K562 (cell line): ENCODE measurements at regions not wholly inside any gene's neighbourhood (a gene's known extent, or its start where the extent isn't known, plus 50 kb on each side); places are given as distances from the start of the nearest gene placed in this dataset.

Source experiments
- ARID1B ChIP-seq: fragments of 450-650 bp; IDR thresholded peaks from 2 replicates; pipeline ENCODE4 v1.6.1; 2016; ENCODE audit warnings: antibody characterized with exemption, mild to moderate bottlenecking, inconsistent platforms
- CBX1 ChIP-seq: sonication (generic); IDR thresholded peaks from 2 replicates; pipeline ENCODE4 v1.6.1; 2016; ENCODE audit warnings: antibody characterized with exemption, low read depth, mild to moderate bottlenecking
- ESRRA ChIP-seq: fragments of 450-650 bp; IDR thresholded peaks from 2 replicates; pipeline ENCODE4 v1.6.1; 2014; ENCODE audit warnings: low read depth, mild to moderate bottlenecking, moderate library complexity, borderline replicate concordance
- ETV5 ChIP-seq: sonication (generic); formaldehyde crosslinking; IDR thresholded peaks from 2 replicates; pipeline ENCODE4 v1.4.0; 2020; ENCODE audit warnings: low read depth, mild to moderate bottlenecking, missing genetic modification reagents
- HDGF ChIP-seq: fragments of 450-650 bp; IDR thresholded peaks from 2 replicates; pipeline ENCODE4 v1.6.1; 2016
- KDM5B ChIP-seq: fragments of 200-600 bp; sonication (generic); IDR thresholded peaks from 2 replicates; pipeline ENCODE4 v1.6.1; 2012; ENCODE audit warnings: low read depth, mild to moderate bottlenecking, moderate library complexity, low read length, control low read depth, inconsistent platforms; ENCODE audit not compliant: insufficient replicate concordance
- LARP7 ChIP-seq: fragments of 450-650 bp; IDR thresholded peaks from 2 replicates; pipeline ENCODE4 v1.6.1; 2016
- MAZ ChIP-seq, 2 experiments: fragments of 450-650 bp in 1 of 2; sonication (generic) in 1 of 2; formaldehyde crosslinking; IDR thresholded peaks in 1 of 2; conservative IDR thresholded peaks in 1 of 2; 2 replicates each; pipeline versions ENCODE4 v1.4.0 to v1.5.0; 2020; ENCODE audit warnings: mild to moderate bottlenecking in 1 of 2, missing genetic modification reagents in 1 of 2
- NFE2L1 ChIP-seq: fragments of 450-650 bp; IDR thresholded peaks from 2 replicates; pipeline ENCODE4 v1.6.1; 2016; ENCODE audit warnings: missing genetic modification characterization, low read depth, mild to moderate bottlenecking, missing compliant biosample characterization, moderate library complexity, borderline replicate concordance
- POLR3A ChIP-seq: IDR thresholded peaks from 2 replicates; pipeline ENCODE4 v1.6.1; 2011; ENCODE audit warnings: borderline replicate concordance, mild to moderate bottlenecking, moderate library complexity; ENCODE audit not compliant: insufficient read length, insufficient read depth; ENCODE audit errors: extremely low read depth
- PPARD ChIP-seq: fragments of 250-450 bp; sonication (Bioruptor Pico); IDR thresholded peaks from 2 replicates; pipeline ENCODE4 v1.8.0; 2022; ENCODE audit warnings: inconsistent platforms, mild to moderate bottlenecking, moderate library complexity
- SMAD2 ChIP-seq: fragments of 150-350 bp; IDR thresholded peaks from 2 replicates; pipeline ENCODE4 v1.6.1; 2014; ENCODE audit warnings: low read depth, mild to moderate bottlenecking, low read length
- SNAPC5 ChIP-seq: fragments of 250-450 bp; sonication (Bioruptor Pico); IDR thresholded peaks from 2 replicates; pipeline ENCODE4 v1.8.0; 2021; ENCODE audit warnings: moderate library complexity, mild to moderate bottlenecking, inconsistent platforms
- ZNF175 ChIP-seq: fragments of 200-800 bp; sonication (Bioruptor generic); IDR thresholded peaks from 2 replicates; pipeline ENCODE4 v1.6.1; 2016; ENCODE audit warnings: low read depth, mild to moderate bottlenecking, missing genetic modification characterization, missing compliant biosample characterization
- ZNF23 ChIP-seq: fragments of 250-450 bp; sonication (Bioruptor Pico); IDR thresholded peaks from 2 replicates; pipeline ENCODE4 v1.4.0; 2020; ENCODE audit warnings: mild to moderate bottlenecking
- ZNF668 ChIP-seq: fragments of 250-450 bp; sonication (Bioruptor Pico); IDR thresholded peaks from 2 replicates; pipeline ENCODE4 v1.8.0; 2022; ENCODE audit warnings: mild to moderate bottlenecking, inconsistent platforms
- TF ChIP-seq, protein P1 (sequence below), 2 experiments: IDR thresholded peaks; 2 replicates each; pipeline ENCODE4 v1.6.1; 2012; ENCODE audit warnings: improper control_type of control experiment in 2 of 2, low read depth in 2 of 2, low read length in 2 of 2, borderline replicate concordance in 1 of 2
- TF ChIP-seq, protein P2 (sequence below): fragments of 150-350 bp; conservative IDR thresholded peaks from 2 replicates; pipeline ENCODE4 v1.6.1; 2014; ENCODE audit warnings: low read length
- TF ChIP-seq, protein P3 (sequence below): IDR thresholded peaks from 2 replicates; pipeline ENCODE4 v1.6.1; 2014; ENCODE audit warnings: antibody characterized with exemption
- TF ChIP-seq, protein P4 (sequence below): fragments of 450-650 bp; formaldehyde crosslinking; IDR thresholded peaks from 2 replicates; pipeline ENCODE4 v1.4.0; 2022; ENCODE audit warnings: missing genetic modification characterization

DNA sequence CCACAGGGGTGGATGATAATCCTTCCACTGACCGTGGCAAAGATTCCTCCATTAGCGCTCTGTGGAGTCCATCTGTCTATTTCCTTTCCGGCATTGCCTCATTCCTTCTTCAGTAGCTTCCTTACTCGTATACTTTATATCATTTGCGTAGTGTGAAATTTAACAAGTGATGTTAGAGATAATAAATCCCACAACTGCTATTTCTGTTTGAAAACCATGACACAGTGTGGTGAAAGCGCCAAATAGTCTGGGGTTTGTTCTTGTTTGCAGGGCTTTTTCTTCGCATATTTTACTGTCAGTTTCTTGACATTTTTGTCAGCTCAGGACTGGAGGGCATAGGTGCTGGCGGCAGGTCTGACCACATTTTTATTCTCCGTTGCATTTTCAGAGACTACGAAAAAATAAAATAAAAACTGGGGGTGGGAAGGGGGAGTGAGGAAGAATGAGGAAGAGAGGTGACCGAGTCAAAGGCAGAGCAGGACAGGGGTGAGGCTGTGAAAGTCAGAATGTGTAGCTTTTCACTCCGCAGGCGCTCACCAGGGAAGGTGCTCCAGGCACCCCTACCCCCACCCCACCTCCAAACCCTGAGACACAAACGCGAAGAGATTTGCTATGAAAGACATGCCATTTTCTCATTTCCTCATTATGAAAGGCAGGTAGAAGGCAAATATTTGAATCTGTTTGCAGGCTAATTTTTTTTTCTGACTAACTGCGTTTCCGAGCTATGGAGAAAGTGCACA lies 965.0 kb downstream of the MCTP2 start (continued):
- TF ChIP-seq, protein P1, sequence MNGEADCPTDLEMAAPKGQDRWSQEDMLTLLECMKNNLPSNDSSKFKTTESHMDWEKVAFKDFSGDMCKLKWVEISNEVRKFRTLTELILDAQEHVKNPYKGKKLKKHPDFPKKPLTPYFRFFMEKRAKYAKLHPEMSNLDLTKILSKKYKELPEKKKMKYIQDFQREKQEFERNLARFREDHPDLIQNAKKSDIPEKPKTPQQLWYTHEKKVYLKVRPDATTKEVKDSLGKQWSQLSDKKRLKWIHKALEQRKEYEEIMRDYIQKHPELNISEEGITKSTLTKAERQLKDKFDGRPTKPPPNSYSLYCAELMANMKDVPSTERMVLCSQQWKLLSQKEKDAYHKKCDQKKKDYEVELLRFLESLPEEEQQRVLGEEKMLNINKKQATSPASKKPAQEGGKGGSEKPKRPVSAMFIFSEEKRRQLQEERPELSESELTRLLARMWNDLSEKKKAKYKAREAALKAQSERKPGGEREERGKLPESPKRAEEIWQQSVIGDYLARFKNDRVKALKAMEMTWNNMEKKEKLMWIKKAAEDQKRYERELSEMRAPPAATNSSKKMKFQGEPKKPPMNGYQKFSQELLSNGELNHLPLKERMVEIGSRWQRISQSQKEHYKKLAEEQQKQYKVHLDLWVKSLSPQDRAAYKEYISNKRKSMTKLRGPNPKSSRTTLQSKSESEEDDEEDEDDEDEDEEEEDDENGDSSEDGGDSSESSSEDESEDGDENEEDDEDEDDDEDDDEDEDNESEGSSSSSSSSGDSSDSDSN (IDR thresholded peaks at IDR 0.05; ENCODE audit: borderline replicate concordance in 1 of 2, low read depth in 2 of 2, low read length in 2 of 2), result no peak
- TF ChIP-seq CBX1, result no peak
- TF ChIP-seq HDGF, result no peak
- no peak for TF ChIP-seq ZNF668 (CRISPR knock-in tag)
- no peak for TF ChIP-seq NFE2L1
- no peak for TF ChIP-seq LARP7
- 0 out of 2 replicates have a peak, but pooled peaks have one; percentile 5 for TF ChIP-seq ARID1B
- TF ChIP-seq, protein P2, sequence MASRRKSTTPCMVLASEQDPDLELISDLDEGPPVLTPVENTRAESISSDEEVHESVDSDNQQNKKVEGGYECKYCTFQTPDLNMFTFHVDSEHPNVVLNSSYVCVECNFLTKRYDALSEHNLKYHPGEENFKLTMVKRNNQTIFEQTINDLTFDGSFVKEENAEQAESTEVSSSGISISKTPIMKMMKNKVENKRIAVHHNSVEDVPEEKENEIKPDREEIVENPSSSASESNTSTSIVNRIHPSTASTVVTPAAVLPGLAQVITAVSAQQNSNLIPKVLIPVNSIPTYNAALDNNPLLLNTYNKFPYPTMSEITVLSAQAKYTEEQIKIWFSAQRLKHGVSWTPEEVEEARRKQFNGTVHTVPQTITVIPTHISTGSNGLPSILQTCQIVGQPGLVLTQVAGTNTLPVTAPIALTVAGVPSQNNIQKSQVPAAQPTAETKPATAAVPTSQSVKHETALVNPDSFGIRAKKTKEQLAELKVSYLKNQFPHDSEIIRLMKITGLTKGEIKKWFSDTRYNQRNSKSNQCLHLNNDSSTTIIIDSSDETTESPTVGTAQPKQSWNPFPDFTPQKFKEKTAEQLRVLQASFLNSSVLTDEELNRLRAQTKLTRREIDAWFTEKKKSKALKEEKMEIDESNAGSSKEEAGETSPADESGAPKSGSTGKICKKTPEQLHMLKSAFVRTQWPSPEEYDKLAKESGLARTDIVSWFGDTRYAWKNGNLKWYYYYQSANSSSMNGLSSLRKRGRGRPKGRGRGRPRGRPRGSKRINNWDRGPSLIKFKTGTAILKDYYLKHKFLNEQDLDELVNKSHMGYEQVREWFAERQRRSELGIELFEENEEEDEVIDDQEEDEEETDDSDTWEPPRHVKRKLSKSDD, result no peak
- TF ChIP-seq KDM5B, result no peak
- TF ChIP-seq ETV5, result no peak
- TF ChIP-seq SMAD2, result no peak
- TF ChIP-seq ZNF23 (CRISPR knock-in tag), result no peak
- no peak for TF ChIP-seq ZNF175 (CRISPR knock-in tag)
- no peak for TF ChIP-seq ESRRA
- TF ChIP-seq, protein P3, sequence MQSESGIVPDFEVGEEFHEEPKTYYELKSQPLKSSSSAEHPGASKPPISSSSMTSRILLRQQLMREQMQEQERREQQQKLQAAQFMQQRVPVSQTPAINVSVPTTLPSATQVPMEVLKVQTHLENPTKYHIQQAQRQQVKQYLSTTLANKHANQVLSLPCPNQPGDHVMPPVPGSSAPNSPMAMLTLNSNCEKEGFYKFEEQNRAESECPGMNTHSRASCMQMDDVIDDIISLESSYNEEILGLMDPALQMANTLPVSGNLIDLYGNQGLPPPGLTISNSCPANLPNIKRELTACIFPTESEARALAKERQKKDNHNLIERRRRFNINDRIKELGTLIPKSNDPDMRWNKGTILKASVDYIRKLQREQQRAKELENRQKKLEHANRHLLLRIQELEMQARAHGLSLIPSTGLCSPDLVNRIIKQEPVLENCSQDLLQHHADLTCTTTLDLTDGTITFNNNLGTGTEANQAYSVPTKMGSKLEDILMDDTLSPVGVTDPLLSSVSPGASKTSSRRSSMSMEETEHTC, result no peak
- peak in 1 of 2 experiments; percentile 22; a peak in 1 of 4 replicates for TF ChIP-seq MAZ (CRISPR knock-in tag; conservative IDR thresholded peaks at IDR 0.05 in 1 of 2, IDR thresholded peaks at IDR 0.05 in 1 of 2)
- no peak for TF ChIP-seq PPARD
- no peak for TF ChIP-seq POLR3A
- no peak for TF ChIP-seq SNAPC5 (CRISPR knock-in tag)
- TF ChIP-seq, protein P4, sequence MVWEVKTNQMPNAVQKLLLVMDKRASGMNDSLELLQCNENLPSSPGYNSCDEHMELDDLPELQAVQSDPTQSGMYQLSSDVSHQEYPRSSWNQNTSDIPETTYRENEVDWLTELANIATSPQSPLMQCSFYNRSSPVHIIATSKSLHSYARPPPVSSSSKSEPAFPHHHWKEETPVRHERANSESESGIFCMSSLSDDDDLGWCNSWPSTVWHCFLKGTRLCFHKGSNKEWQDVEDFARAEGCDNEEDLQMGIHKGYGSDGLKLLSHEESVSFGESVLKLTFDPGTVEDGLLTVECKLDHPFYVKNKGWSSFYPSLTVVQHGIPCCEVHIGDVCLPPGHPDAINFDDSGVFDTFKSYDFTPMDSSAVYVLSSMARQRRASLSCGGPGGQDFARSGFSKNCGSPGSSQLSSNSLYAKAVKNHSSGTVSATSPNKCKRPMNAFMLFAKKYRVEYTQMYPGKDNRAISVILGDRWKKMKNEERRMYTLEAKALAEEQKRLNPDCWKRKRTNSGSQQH, result no peak
